ENCODE measurements at regions not wholly inside any gene's neighbourhood (a gene's known extent, or its start where the extent isn't known, plus 50 kb on each side); places are given as distances from the start of the nearest gene placed in this dataset.

GRCh38 chr6:53431704-53432103 lies 83.0 kb upstream of the ELOVL5 start:
- no peak for DNase-seq (ENCODE audit: low spot score in 2 of 2, unreplicated experiment in 2 of 2)
- Mint-ChIP-seq H3K36me3 (no peaks in the 10 kb centered on the region), H3K9me3 (no peaks in the 10 kb centered on the region), H3K27me3 (ENCODE audit: low read depth) (no peaks in the 10 kb centered on the region), H3K4me1 (peaks cover 6% of the 10 kb centered on the region), H3K27ac (no peak overlapping the region), H3K4me3 (no peak overlapping the region)
- TF ChIP-seq, protein P1, sequence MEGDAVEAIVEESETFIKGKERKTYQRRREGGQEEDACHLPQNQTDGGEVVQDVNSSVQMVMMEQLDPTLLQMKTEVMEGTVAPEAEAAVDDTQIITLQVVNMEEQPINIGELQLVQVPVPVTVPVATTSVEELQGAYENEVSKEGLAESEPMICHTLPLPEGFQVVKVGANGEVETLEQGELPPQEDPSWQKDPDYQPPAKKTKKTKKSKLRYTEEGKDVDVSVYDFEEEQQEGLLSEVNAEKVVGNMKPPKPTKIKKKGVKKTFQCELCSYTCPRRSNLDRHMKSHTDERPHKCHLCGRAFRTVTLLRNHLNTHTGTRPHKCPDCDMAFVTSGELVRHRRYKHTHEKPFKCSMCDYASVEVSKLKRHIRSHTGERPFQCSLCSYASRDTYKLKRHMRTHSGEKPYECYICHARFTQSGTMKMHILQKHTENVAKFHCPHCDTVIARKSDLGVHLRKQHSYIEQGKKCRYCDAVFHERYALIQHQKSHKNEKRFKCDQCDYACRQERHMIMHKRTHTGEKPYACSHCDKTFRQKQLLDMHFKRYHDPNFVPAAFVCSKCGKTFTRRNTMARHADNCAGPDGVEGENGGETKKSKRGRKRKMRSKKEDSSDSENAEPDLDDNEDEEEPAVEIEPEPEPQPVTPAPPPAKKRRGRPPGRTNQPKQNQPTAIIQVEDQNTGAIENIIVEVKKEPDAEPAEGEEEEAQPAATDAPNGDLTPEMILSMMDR (IDR thresholded peaks at IDR 0.05; ENCODE audit: unreplicated experiment) = no peak

DNA sequence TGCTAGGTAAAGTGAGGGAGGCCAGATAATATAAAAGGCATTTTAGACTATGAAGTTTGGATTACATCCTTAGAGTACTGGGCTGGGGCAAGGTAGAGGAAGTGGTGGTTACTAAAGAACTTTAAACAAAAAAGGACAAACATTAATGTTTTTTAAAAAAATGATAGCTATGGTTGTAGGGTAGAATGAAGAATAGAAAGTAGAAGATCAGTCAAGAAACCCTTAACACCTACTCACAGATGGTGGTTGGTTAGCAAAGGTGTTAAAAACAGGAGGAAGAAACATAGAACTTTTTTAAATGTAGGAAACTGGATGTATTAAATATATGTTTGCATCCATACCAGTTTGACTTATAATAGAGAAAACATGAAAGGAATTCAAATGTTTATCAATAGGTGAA lies 80.7 kb upstream of the ELOVL5 start:
- H3K4me1 Mint-ChIP-seq = peaks cover 6% of the 10 kb centered on the region
- H3K36me3 Mint-ChIP-seq = no peaks in the 10 kb centered on the region
- TF ChIP-seq, protein P1 (IDR thresholded peaks at IDR 0.05; ENCODE audit: unreplicated experiment) = no peak
- DNase-seq (ENCODE audit: low spot score in 2 of 2, unreplicated experiment in 2 of 2) = no peak
- no peaks in the 10 kb centered on the region for H3K27me3 Mint-ChIP-seq (ENCODE audit: low read depth)
- H3K9me3 Mint-ChIP-seq = no peaks in the 10 kb centered on the region
- H3K4me3 Mint-ChIP-seq = no peak overlapping the region
- H3K27ac Mint-ChIP-seq = no peak overlapping the region

- DNase-seq (ENCODE audit: low spot score in 2 of 2, unreplicated experiment in 2 of 2) = no peak
- Mint-ChIP-seq H3K9me3 (no peaks in the 10 kb centered on the region), H3K27me3 (ENCODE audit: low read depth) (no peaks in the 10 kb centered on the region), H3K27ac (no peak overlapping the region), H3K4me1 (peaks cover 6% of the 10 kb centered on the region), H3K36me3 (no peaks in the 10 kb centered on the region), H3K4me3 (no peak overlapping the region)
- TF ChIP-seq, protein P1 (IDR thresholded peaks at IDR 0.05; ENCODE audit: unreplicated experiment) = no peak
These were observed 80.1 kb upstream of the ELOVL5 start for GRCh38 chr6:53428886-53429285.

DNA sequence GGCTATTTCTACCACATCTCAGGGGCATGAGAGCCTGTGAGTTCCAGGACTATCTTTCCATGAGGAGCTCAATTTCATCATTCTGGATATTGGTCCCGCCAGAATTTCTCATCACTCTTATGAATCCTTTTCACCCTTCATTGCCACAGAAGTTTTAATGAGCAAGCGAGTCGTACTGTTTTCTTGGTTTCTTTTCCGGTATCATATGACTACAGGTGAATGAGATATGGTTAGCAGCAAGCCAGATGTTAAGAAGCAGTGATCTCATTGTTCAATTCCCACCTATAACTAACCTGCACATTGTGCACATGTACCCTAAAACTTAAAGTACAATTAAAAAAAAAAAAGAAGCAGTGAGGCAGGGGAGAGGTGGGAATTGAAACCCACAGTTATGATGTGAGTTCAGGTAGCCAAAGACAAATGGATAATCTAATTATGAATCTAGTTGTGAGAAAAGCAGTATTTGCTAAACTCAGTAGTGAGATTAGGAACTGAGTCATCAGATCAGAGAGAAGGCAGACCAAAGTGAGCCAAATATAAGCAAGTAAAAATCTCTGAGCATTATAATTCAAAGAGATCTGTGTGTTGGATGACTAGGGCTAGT lies 78.0 kb upstream of the ELOVL5 start:
- TF ChIP-seq, protein P1 (IDR thresholded peaks at IDR 0.05; ENCODE audit: unreplicated experiment) = no peak
- Mint-ChIP-seq H3K27ac (no peak overlapping the region), H3K4me3 (no peak overlapping the region), H3K4me1 (no peaks in the 10 kb centered on the region), H3K36me3 (no peaks in the 10 kb centered on the region), H3K9me3 (no peaks in the 10 kb centered on the region), H3K27me3 (ENCODE audit: low read depth) (no peaks in the 10 kb centered on the region)
- no peak for DNase-seq (ENCODE audit: low spot score in 2 of 2, unreplicated experiment in 2 of 2)

- no peaks in the 10 kb centered on the region for H3K36me3 Mint-ChIP-seq
These were observed 77.4 kb upstream of the ELOVL5 start for GRCh38 chr6:53426117-53426516.

More at GRCh38 chr6:53426117-53426516, 77.4 kb upstream of the ELOVL5 start:
- DNase-seq (ENCODE audit: low spot score in 2 of 2, unreplicated experiment in 2 of 2) = no peak
- TF ChIP-seq, protein P1 (IDR thresholded peaks at IDR 0.05; ENCODE audit: unreplicated experiment) = no peak
- Mint-ChIP-seq H3K27ac (no peak overlapping the region), H3K4me3 (no peak overlapping the region), H3K9me3 (no peaks in the 10 kb centered on the region), H3K4me1 (no peaks in the 10 kb centered on the region), H3K27me3 (ENCODE audit: low read depth) (no peaks in the 10 kb centered on the region)
